Fibroblast of the aortic adventitia (primary cell): ENCODE measurements at regions not wholly inside any gene's neighbourhood (a gene's known extent, or its start where the extent isn't known, plus 50 kb on each side); places are given as distances from the start of the nearest gene placed in this dataset.

Source experiments
- DNase-seq: peaks from one replicate; pipeline ENCODE4 v3.0.0-alpha.2; 2010; ENCODE audit warnings: low read depth
- H3K4me3 ChIP-seq: 2 replicates; pipeline ENCODE4 v1.5.1; 2011; ENCODE audit warnings: low read depth, mild to moderate bottlenecking, control low read depth, low read length, moderate library complexity
- TF ChIP-seq, protein P1 (sequence below): IDR thresholded peaks from 2 replicates; pipeline ENCODE4 v1.5.1; 2011; ENCODE audit warnings: mild to moderate bottlenecking, low read length, control low read depth, inconsistent platforms; ENCODE audit not compliant: insufficient read depth

DNA sequence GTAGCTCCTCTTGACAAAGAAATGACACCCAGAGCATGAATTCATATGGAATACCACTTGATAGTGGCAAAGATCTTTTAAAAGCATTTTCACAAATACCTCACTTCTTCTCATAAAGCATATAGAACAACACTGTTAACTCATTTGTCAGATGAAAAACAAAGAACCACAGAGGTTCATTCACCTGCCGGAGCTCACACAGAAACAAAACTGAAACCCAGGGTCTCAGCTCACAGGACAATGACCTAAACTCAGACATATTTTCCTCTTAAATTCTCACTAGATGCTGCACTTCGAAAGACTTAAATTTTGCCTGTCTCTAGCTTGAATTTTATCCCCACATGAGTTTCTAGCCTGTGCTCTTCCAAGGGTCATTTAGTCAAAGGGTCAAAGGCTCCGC is 339.0 kb downstream of the KCNN2 start:
- no peak for DNase-seq

DNA sequence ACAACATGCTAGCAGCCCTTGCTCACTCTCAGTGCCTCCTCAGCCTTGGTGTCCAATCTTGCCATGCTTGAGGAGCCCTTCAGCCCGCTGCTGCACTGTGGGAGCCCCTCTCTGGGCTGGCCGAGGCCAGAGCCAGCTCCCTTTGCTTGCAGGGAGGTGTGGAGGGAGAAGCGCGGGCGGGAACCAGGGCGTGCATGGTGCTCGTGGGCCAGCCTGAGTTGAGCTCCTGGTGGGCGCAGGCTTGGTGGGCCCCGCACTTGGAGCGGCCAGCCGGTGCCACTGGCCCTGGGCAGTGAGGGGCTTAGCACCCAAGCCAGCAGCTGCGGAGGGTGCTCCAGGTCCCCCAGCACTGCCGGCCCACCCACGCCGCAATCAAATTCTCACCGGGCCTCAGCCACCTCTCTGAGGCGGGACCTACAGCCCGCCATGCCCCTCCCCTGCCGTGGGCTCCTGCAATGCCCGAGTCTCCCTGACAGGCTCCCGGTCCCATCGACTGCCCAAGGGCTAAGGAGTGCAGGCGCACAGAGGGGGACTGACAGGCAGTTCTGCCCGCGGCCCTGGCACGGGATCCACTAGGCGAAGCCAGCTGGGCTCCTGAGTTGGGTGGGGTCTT is 333.5 kb downstream of the KCNN2 start:
- H3K4me3 ChIP-seq = no peak overlapping the region
- TF ChIP-seq, protein P1, sequence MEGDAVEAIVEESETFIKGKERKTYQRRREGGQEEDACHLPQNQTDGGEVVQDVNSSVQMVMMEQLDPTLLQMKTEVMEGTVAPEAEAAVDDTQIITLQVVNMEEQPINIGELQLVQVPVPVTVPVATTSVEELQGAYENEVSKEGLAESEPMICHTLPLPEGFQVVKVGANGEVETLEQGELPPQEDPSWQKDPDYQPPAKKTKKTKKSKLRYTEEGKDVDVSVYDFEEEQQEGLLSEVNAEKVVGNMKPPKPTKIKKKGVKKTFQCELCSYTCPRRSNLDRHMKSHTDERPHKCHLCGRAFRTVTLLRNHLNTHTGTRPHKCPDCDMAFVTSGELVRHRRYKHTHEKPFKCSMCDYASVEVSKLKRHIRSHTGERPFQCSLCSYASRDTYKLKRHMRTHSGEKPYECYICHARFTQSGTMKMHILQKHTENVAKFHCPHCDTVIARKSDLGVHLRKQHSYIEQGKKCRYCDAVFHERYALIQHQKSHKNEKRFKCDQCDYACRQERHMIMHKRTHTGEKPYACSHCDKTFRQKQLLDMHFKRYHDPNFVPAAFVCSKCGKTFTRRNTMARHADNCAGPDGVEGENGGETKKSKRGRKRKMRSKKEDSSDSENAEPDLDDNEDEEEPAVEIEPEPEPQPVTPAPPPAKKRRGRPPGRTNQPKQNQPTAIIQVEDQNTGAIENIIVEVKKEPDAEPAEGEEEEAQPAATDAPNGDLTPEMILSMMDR = no peak
- DNase-seq = no peak

More for the DNA sequence above, 339.0 kb downstream of the KCNN2 start:
- H3K4me3 ChIP-seq = no peak overlapping the region
- TF ChIP-seq, protein P1 = no peak

DNA sequence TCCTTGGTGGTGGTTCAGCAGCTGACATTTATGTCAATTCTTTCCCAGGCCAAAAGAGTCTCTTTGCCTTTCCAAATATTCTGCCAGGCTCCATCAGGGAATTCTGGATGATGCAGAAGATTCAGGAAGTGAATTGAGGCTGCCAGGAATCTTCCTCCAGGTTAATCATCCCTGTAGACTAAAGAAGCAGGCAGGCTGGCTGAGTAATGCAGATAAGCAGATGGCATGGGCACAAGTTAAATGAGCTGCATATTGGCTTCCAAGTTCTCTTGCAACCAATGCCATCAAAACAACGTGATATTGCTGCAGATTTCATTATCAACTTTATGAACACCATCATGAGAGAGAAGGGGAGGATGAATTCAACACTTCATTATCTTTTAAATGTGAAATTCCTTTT is 324.5 kb downstream of the KCNN2 start:
- H3K4me3 ChIP-seq = no peak overlapping the region
- TF ChIP-seq, protein P1 = no peak
- no peak for DNase-seq

DNA sequence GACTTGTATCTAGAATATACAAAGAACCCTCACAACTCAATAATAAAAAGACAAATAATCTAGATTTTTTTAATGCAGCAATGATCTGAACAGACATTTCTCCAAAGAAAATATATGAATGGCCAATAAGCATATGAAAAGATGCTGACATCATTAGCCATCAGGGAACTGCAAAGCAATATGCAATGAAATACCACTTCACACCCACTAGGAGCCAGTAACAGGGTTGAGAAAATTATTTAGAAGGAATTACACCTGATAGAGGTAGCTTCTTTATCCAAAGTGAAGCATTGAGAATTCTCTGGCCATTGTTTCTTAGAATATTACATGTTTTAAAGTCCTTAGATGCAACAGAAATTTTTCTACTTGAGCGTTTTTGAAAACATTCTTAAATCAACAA is 316.9 kb downstream of the KCNN2 start:
- DNase-seq = no peak
- TF ChIP-seq, protein P1 = no peak
- H3K4me3 ChIP-seq = no peak overlapping the region

DNA sequence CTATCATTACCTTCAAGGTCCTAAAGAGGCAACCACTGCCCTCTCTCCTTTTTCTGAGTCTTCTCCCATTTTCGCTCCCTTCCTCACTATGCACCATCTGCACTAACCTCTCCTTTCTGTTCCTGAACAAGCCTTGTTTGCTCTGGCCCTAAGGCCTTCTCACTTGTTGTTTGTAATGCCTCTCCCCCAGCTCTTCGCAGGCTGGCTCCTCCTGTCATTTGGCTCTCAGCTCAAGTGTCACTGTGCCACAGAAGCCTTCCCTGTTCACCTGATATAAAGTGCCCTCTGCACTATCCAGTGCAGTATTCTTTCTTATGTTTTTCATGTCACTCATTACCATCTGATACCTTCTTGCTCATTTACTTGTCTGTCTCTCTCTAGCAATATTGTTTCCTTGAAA is 303.7 kb downstream of the KCNN2 start:
- TF ChIP-seq, protein P1 = no peak
- no peak overlapping the region for H3K4me3 ChIP-seq
- DNase-seq = no peak

DNA sequence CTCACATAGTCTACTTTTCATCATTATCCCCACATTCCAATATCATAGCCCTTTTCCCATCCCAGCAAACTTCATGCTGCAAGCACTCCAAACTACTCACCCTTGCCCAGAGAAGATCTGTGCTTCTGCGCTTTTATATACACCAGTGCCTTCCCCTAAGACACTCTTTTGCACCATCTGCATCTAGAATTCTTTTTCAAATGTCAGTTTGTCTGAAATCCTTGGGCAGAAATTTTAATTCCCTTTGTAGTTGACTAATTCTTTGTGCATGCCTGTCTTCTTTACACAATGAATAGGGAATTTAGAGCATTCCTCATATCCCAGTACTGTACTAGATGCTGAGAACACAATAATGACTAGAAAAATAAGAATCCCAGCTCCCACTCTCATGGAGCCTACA is 298.9 kb downstream of the KCNN2 start:
- no peak for DNase-seq
- TF ChIP-seq, protein P1 = no peak

DNA sequence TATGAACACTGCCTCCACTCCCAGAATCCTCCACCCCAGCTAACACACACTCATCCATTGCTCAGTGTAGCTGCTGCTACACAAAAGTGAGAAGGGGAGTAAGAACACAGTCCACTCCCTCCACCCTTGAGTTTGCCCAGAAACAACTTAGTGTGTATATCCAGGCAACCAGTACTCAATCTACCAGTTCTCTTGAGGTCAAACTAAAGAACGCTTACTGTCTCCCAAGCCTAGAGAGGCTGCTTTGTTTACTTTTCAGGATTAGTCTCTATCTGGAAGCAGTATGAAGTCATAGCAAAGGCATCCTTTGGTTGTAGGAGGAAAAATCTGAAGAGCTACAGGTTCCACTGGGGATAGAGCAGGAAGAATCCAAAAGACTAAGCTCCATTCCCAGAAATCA is 296.3 kb downstream of the KCNN2 start:
- H3K4me3 ChIP-seq = no peak overlapping the region
- no peak for DNase-seq
- TF ChIP-seq, protein P1 = no peak

More for the DNA sequence above, 298.9 kb downstream of the KCNN2 start:
- H3K4me3 ChIP-seq = no peak overlapping the region
